ENCODE measurements at regions not wholly inside any gene's neighbourhood (a gene's known extent, or its start where the extent isn't known, plus 50 kb on each side); places are given as distances from the start of the nearest gene placed in this dataset.

- no peak overlapping the region for H3K27ac ChIP-seq
These were observed 188.8 kb downstream of the EDN1 start for GRCh38 chr6:12478921-12479320.

GRCh38 chr6:12479451-12479850, 189.3 kb downstream of the EDN1 start:
- 98 to 100% methylated on average over 2 of the region's 2 CpGs for WGBS, 2 donors
- Histone ChIP-seq H3K36me3 (ENCODE audit: low read depth, missing control alignments) (no peaks in the 10 kb centered on the region), H3K27me3 (no peaks in the 10 kb centered on the region), H3K27ac (no peak overlapping the region), H3K4me3 (no peak overlapping the region), H3K9me3 (no peaks in the 10 kb centered on the region), H3K4me1 (no peaks in the 10 kb centered on the region)
- intact Hi-C loops (cut with DNase I; ENCODE audit: low total_unique reads) = no loop called here
- DNase-seq = no peak
- TF ChIP-seq POLR2A (IDR thresholded peaks at IDR 0.05) (no peak), CTCF (IDR thresholded peaks at IDR 0.05) (no peak)

More at GRCh38 chr6:12478921-12479320, 188.8 kb downstream of the EDN1 start:
- no peak overlapping the region for H3K4me3 ChIP-seq
- H3K27me3 ChIP-seq = no peaks in the 10 kb centered on the region
- no peaks in the 10 kb centered on the region for H3K4me1 ChIP-seq
- 85 to 87% methylated on average over 3 of the region's 3 CpGs for WGBS, 2 donors
- intact Hi-C loops (cut with DNase I; ENCODE audit: low total_unique reads) = no loop called here
- TF ChIP-seq POLR2A (IDR thresholded peaks at IDR 0.05) (no peak), CTCF (IDR thresholded peaks at IDR 0.05) (no peak)
- no peak for DNase-seq
- H3K36me3 ChIP-seq (ENCODE audit: low read depth, missing control alignments) = no peaks in the 10 kb centered on the region
- H3K9me3 ChIP-seq = no peaks in the 10 kb centered on the region

- no peak for TF ChIP-seq CTCF (IDR thresholded peaks at IDR 0.05)
- no peak for TF ChIP-seq POLR2A (IDR thresholded peaks at IDR 0.05)
- intact Hi-C loops (cut with DNase I; ENCODE audit: low total_unique reads) = no loop called here
- WGBS, 2 donors = 74 to 76% methylated on average over 2 of the region's 2 CpGs
These were observed 189.7 kb downstream of the EDN1 start for GRCh38 chr6:12479881-12480280.

GRCh38 chr6:12480379-12480778, 190.2 kb downstream of the EDN1 start:
- TF ChIP-seq POLR2A (IDR thresholded peaks at IDR 0.05) = no peak
- Histone ChIP-seq H3K4me1 (no peaks in the 10 kb centered on the region), H3K36me3 (ENCODE audit: low read depth, missing control alignments) (no peaks in the 10 kb centered on the region), H3K27me3 (no peaks in the 10 kb centered on the region), H3K4me3 (no peak overlapping the region), H3K27ac (no peak overlapping the region), H3K9me3 (no peaks in the 10 kb centered on the region)
- intact Hi-C loops (cut with DNase I; ENCODE audit: low total_unique reads) = no loop called here
- DNase-seq = no peak
- WGBS, 2 donors = 88% methylated on average over 3 of the region's 3 CpGs

More at GRCh38 chr6:12479881-12480280, 189.7 kb downstream of the EDN1 start:
- no peak overlapping the region for H3K4me3 ChIP-seq
- no peaks in the 10 kb centered on the region for H3K4me1 ChIP-seq
- DNase-seq = no peak
- H3K36me3 ChIP-seq (ENCODE audit: low read depth, missing control alignments) = no peaks in the 10 kb centered on the region
- no peaks in the 10 kb centered on the region for H3K27me3 ChIP-seq
- no peaks in the 10 kb centered on the region for H3K9me3 ChIP-seq
- no peak overlapping the region for H3K27ac ChIP-seq

GRCh38 chr6:12481292-12481691, 191.1 kb downstream of the EDN1 start:
- no peak for DNase-seq
- WGBS, 2 donors = 95 to 96% methylated on average over 2 of the region's 2 CpGs
- Histone ChIP-seq H3K27ac (no peak overlapping the region), H3K9me3 (no peaks in the 10 kb centered on the region), H3K36me3 (ENCODE audit: low read depth, missing control alignments) (no peaks in the 10 kb centered on the region), H3K27me3 (no peaks in the 10 kb centered on the region), H3K4me1 (no peaks in the 10 kb centered on the region), H3K4me3 (no peak overlapping the region)
- TF ChIP-seq CTCF (IDR thresholded peaks at IDR 0.05) (no peak), POLR2A (IDR thresholded peaks at IDR 0.05) (no peak)
- intact Hi-C loops (cut with DNase I; ENCODE audit: low total_unique reads) = no loop called here

Measured in testis (tissue), 2 donors.